ENCODE measurements at regions not wholly inside any gene's neighbourhood (a gene's known extent, or its start where the extent isn't known, plus 50 kb on each side); places are given as distances from the start of the nearest gene placed in this dataset.

- no peak overlapping the region for H3K27ac ChIP-seq
- H3K4me3 ChIP-seq, result no peak overlapping the region
Observed at GRCh38 chr20:21944227-21944626, 238.8 kb downstream of the PAX1 start.

- no peak overlapping the region for H3K4me3 ChIP-seq
- H3K27ac ChIP-seq, result no peak overlapping the region
Observed at GRCh38 chr20:21941941-21942805, 236.7 kb downstream of the PAX1 start.

GRCh38 chr20:21936720-21937380 lies 231.4 kb downstream of the PAX1 start:
- Histone ChIP-seq H3K4me3 (no peak overlapping the region), H3K27ac (no peak overlapping the region)

- Histone ChIP-seq H3K4me3 (no peak overlapping the region), H3K27ac (no peak overlapping the region)
Observed at GRCh38 chr20:21936261-21936660, 230.8 kb downstream of the PAX1 start.

- H3K27ac ChIP-seq, result no peak overlapping the region
- no peak overlapping the region for H3K4me3 ChIP-seq
Observed at GRCh38 chr20:21933526-21933925, 228.1 kb downstream of the PAX1 start.

GRCh38 chr20:21921251-21921650 lies 215.8 kb downstream of the PAX1 start:
- Histone ChIP-seq H3K4me3 (no peak overlapping the region), H3K27ac (no peak overlapping the region)

GRCh38 chr20:21920211-21920610 lies 214.7 kb downstream of the PAX1 start:
- Histone ChIP-seq H3K4me3 (no peak overlapping the region), H3K27ac (no peak overlapping the region)

- no peak overlapping the region for H3K4me3 ChIP-seq
Observed at GRCh38 chr20:21918398-21918797, 212.9 kb downstream of the PAX1 start.

GRCh38 chr20:21902391-21902790 lies 196.9 kb downstream of the PAX1 start:
- no peak overlapping the region for H3K4me3 ChIP-seq

More at GRCh38 chr20:21918398-21918797, 212.9 kb downstream of the PAX1 start:
- H3K27ac ChIP-seq, result no peak overlapping the region

GRCh38 chr20:21901470-21902275 lies 196.2 kb downstream of the PAX1 start:
- H3K4me3 ChIP-seq, result no peak overlapping the region
- H3K27ac ChIP-seq, result no peak overlapping the region

More at GRCh38 chr20:21902391-21902790, 196.9 kb downstream of the PAX1 start:
- H3K27ac ChIP-seq, result no peak overlapping the region

GRCh38 chr20:21900431-21900830 lies 195.0 kb downstream of the PAX1 start:
- Histone ChIP-seq H3K27ac (no peak overlapping the region), H3K4me3 (no peak overlapping the region)

- Histone ChIP-seq H3K4me3 (no peak overlapping the region), H3K27ac (no peak overlapping the region)
Observed at GRCh38 chr20:21874921-21875320, 169.5 kb downstream of the PAX1 start.

GRCh38 chr20:21874127-21874526 lies 168.7 kb downstream of the PAX1 start:
- no peak overlapping the region for H3K4me3 ChIP-seq
- no peak overlapping the region for H3K27ac ChIP-seq

- no peak overlapping the region for H3K27ac ChIP-seq
- H3K4me3 ChIP-seq, result no peak overlapping the region
Observed at GRCh38 chr20:21873291-21873690, 167.8 kb downstream of the PAX1 start.

- Histone ChIP-seq H3K4me3 (no peak overlapping the region), H3K27ac (no peak overlapping the region)
Observed at GRCh38 chr20:21867811-21868210, 162.3 kb downstream of the PAX1 start.

GRCh38 chr20:21867353-21867752 lies 161.9 kb downstream of the PAX1 start:
- Histone ChIP-seq H3K4me3 (no peak overlapping the region), H3K27ac (no peak overlapping the region)

- no peak overlapping the region for H3K27ac ChIP-seq
- H3K4me3 ChIP-seq, result no peak overlapping the region
Observed at GRCh38 chr20:21862956-21863355, 157.5 kb downstream of the PAX1 start.

- H3K27ac ChIP-seq, result no peak overlapping the region
- no peak overlapping the region for H3K4me3 ChIP-seq
Observed at GRCh38 chr20:21862259-21862946, 156.9 kb downstream of the PAX1 start.

GRCh38 chr20:21840991-21841390 lies 135.5 kb downstream of the PAX1 start:
- no peak overlapping the region for H3K4me3 ChIP-seq
- H3K27ac ChIP-seq, result no peak overlapping the region

- no peak overlapping the region for H3K4me3 ChIP-seq
- no peak overlapping the region for H3K27ac ChIP-seq
Observed at GRCh38 chr20:21839982-21840381, 134.5 kb downstream of the PAX1 start.

Data from skin epidermis (tissue), 12 donors.